ENCODE measurements at regions not wholly inside any gene's neighbourhood (a gene's known extent, or its start where the extent isn't known, plus 50 kb on each side); places are given as distances from the start of the nearest gene placed in this dataset.

- no TSS peak for BruUV-seq (replicated peaks)
- H3K4me2 ChIP-seq (ENCODE audit: low read length) = no peak overlapping the region
- H3K4me3 ChIP-seq (replicated peaks in 1 of 2; ENCODE audit: low read depth in 1 of 2, low read length in 2 of 2) = no peak overlapping the region
- no peaks in the 10 kb centered on the region for H3K9me2 ChIP-seq (ENCODE audit: insufficient read depth)
- POLR2A ChIA-PET = no interaction called here
- no peaks in the 10 kb centered on the region for H3K9me3 ChIP-seq (ENCODE audit: control insufficient read depth in 1 of 2, insufficient read depth in 1 of 2, low read depth in 1 of 2, low read length in 2 of 2)
- H3K4me1 ChIP-seq (ENCODE audit: control insufficient read depth in 1 of 2, insufficient read depth in 2 of 2, low read length in 2 of 2) = no peaks in the 10 kb centered on the region
- H3K27me3 ChIP-seq (ENCODE audit: insufficient read depth, low read length) = no peaks in the 10 kb centered on the region
- no peak for DNase-seq (ENCODE audit: low read depth, low spot score)
- CTCF ChIA-PET = no interaction called here
- no peak overlapping the region for H3K9ac ChIP-seq (ENCODE audit: low read length)
- no peak for ATAC-seq
- H4K20me1 ChIP-seq (ENCODE audit: insufficient read depth) = no peaks in the 10 kb centered on the region
- no peak overlapping the region for H3K27ac ChIP-seq (ENCODE audit: low read depth, low read length)
- TF ChIP-seq ZNF274 (IDR thresholded peaks at IDR 0.05; ENCODE audit: low read depth, low read length) (no peak), EZH2 (IDR thresholded peaks at IDR 0.05) (no peak), CTCF (IDR thresholded peaks at IDR 0.05 in 2 of 3, conservative IDR thresholded peaks at IDR 0.05 in 1 of 3; ENCODE audit: borderline replicate concordance in 1 of 3, insufficient read depth in 1 of 3, low read depth in 2 of 3, low read length in 2 of 3) (no peak), JUND (IDR thresholded peaks at IDR 0.05) (no peak), ZBTB33 (IDR thresholded peaks at IDR 0.05; ENCODE audit: extremely low read depth, insufficient replicate concordance, low read length) (no peak)
- RAD21 ChIA-PET (ENCODE audit: low non-redundant PET in 1 of 2, low total read pairs in 2 of 2, uncharacterized antibody in 2 of 2, unreplicated experiment in 2 of 2) = no interaction called here
- no peaks in the 10 kb centered on the region for H3K36me3 ChIP-seq (ENCODE audit: control insufficient read depth in 1 of 2, insufficient read depth in 2 of 2, low read length in 2 of 2)
- intact Hi-C loops (cut with micrococcal nuclease) = no loop called here
- no peaks in the 10 kb centered on the region for H3K79me2 ChIP-seq (ENCODE audit: insufficient read depth, low read length)
- no peak overlapping the region for H2AFZ ChIP-seq (ENCODE audit: low read depth, low read length, poor library complexity, severe bottlenecking)
Observed at GRCh38 chr9:28699632-28700031, 1126.4 kb upstream of the C9orf72 start.

GRCh38 chr9:28707616-28708015, 1134.3 kb upstream of the C9orf72 start:
- no peaks in the 10 kb centered on the region for H3K9me3 ChIP-seq (ENCODE audit: control insufficient read depth in 1 of 2, insufficient read depth in 1 of 2, low read depth in 1 of 2, low read length in 2 of 2)
- TF ChIP-seq JUND (IDR thresholded peaks at IDR 0.05) (no peak), SRF (IDR thresholded peaks at IDR 0.05; ENCODE audit: low read depth) (no peak), TCF7L2 (IDR thresholded peaks at IDR 0.05; ENCODE audit: borderline replicate concordance, extremely low read depth, insufficient read depth, insufficient read length) (no peak), RAD21 (IDR thresholded peaks at IDR 0.05; ENCODE audit: low read depth) (no peak), CTCF (IDR thresholded peaks at IDR 0.05 in 2 of 3, conservative IDR thresholded peaks at IDR 0.05 in 1 of 3; ENCODE audit: borderline replicate concordance in 1 of 3, insufficient read depth in 1 of 3, low read depth in 2 of 3, low read length in 2 of 3) (no peak), ELF1 (IDR thresholded peaks at IDR 0.05; ENCODE audit: borderline replicate concordance, low read depth) (no peak), SP1 (IDR thresholded peaks at IDR 0.05; ENCODE audit: low read depth) (no peak), SIN3A (IDR thresholded peaks at IDR 0.05; ENCODE audit: low read depth) (no peak), ZBTB33 (IDR thresholded peaks at IDR 0.05; ENCODE audit: extremely low read depth, insufficient replicate concordance, low read length) (no peak)
- H3K4me2 ChIP-seq (ENCODE audit: low read length) = no peak overlapping the region
- ATAC-seq (no peak), DNase-seq (ENCODE audit: low read depth, low spot score) (no peak)
- CTCF ChIA-PET = no interaction called here
- H3K9ac ChIP-seq (ENCODE audit: low read length) = no peak overlapping the region
- no peaks in the 10 kb centered on the region for H3K79me2 ChIP-seq (ENCODE audit: insufficient read depth, low read length)
- no peak overlapping the region for H3K27ac ChIP-seq (ENCODE audit: low read depth, low read length)
- H3K9me2 ChIP-seq (ENCODE audit: insufficient read depth) = no peaks in the 10 kb centered on the region
- POLR2A ChIA-PET = no interaction called here
- no peaks in the 10 kb centered on the region for H4K20me1 ChIP-seq (ENCODE audit: insufficient read depth)
- no peaks in the 10 kb centered on the region for H3K4me1 ChIP-seq (ENCODE audit: control insufficient read depth in 1 of 2, insufficient read depth in 2 of 2, low read length in 2 of 2)
- no peak overlapping the region for H3K4me3 ChIP-seq (replicated peaks in 1 of 2; ENCODE audit: low read depth in 1 of 2, low read length in 2 of 2)
- RAD21 ChIA-PET (ENCODE audit: low non-redundant PET in 1 of 2, low total read pairs in 2 of 2, uncharacterized antibody in 2 of 2, unreplicated experiment in 2 of 2) = no interaction called here
- H2AFZ ChIP-seq (ENCODE audit: low read depth, low read length, poor library complexity, severe bottlenecking) = no peak overlapping the region
- no peaks in the 10 kb centered on the region for H3K36me3 ChIP-seq (ENCODE audit: control insufficient read depth in 1 of 2, insufficient read depth in 2 of 2, low read length in 2 of 2)
- H3K27me3 ChIP-seq (ENCODE audit: insufficient read depth, low read length) = no peaks in the 10 kb centered on the region
- intact Hi-C loops (cut with micrococcal nuclease) = no loop called here
- BruUV-seq (replicated peaks) = no TSS peak
